Liver (tissue), 8 donors: ENCODE measurements at regions not wholly inside any gene's neighbourhood (a gene's known extent, or its start where the extent isn't known, plus 50 kb on each side); places are given as distances from the start of the nearest gene placed in this dataset.

Experiments used
- DNase-seq: peaks from one replicate; pipeline ENCODE4 v3.0.0-alpha.2; 2017; ENCODE audit warnings: low spot score
- H3K27ac ChIP-seq, 2 donors: one replicate each; pipeline ENCODE4 v1.7.0; 2013; ENCODE audit warnings: inconsistent platforms in 2 of 2, low read length in 2 of 2, control low read depth in 1 of 2, low read depth in 1 of 2, mild to moderate bottlenecking in 1 of 2
- H3K27me3 ChIP-seq, 4 donors: one replicate each; pipeline versions ENCODE4 v1.6.1 to v1.7.0; 2013; ENCODE audit warnings: low read length in 3 of 4, inconsistent platforms in 1 of 4, mild to moderate bottlenecking in 1 of 4, moderate library complexity in 1 of 4; ENCODE audit not compliant: control insufficient read depth in 4 of 4, insufficient read depth in 4 of 4
- H3K36me3 ChIP-seq, 4 donors: one replicate each; pipeline versions ENCODE4 v1.6.1 to v1.7.0; 2013; ENCODE audit warnings: low read length in 3 of 4, mild to moderate bottlenecking in 3 of 4, low read depth in 1 of 4, moderate library complexity in 1 of 4; ENCODE audit not compliant: control insufficient read depth in 4 of 4, insufficient read depth in 3 of 4
- H3K4me1 ChIP-seq, 4 donors: one replicate each; pipeline versions ENCODE4 v1.6.1 to v1.7.0; 2013; ENCODE audit warnings: low read length in 3 of 4, mild to moderate bottlenecking in 3 of 4, moderate library complexity in 1 of 4; ENCODE audit not compliant: control insufficient read depth in 4 of 4, insufficient read depth in 4 of 4
- H3K4me3 ChIP-seq, 3 donors: one replicate each; pipeline versions ENCODE4 v1.6.1 to v1.7.0; 2013; ENCODE audit warnings: low read length in 3 of 3, control low read depth in 1 of 3, low read depth in 1 of 3, mild to moderate bottlenecking in 1 of 3
- H3K9ac ChIP-seq, 2 donors: one replicate each; pipeline ENCODE4 v1.7.0; 2013; ENCODE audit warnings: low read length in 2 of 2, mild to moderate bottlenecking in 2 of 2, moderate library complexity in 2 of 2, control low read depth in 1 of 2, low read depth in 1 of 2
- H3K9me3 ChIP-seq, 4 donors: one replicate each; pipeline versions ENCODE4 v1.6.1 to v1.7.0; 2013; ENCODE audit warnings: low read length in 3 of 4; ENCODE audit not compliant: control insufficient read depth in 4 of 4
- FOXA1 ChIP-seq: IDR thresholded peaks from 2 replicates; pipeline ENCODE4 v1.6.1; 2016; ENCODE audit warnings: antibody characterized with exemption
- FOXA2 ChIP-seq: IDR thresholded peaks from 2 replicates; pipeline ENCODE4 v1.6.1; 2016; ENCODE audit warnings: antibody characterized with exemption
- GABPA ChIP-seq, 2 donors: IDR thresholded peaks in 1 of 2; conservative IDR thresholded peaks in 1 of 2; 2 replicates each; pipeline ENCODE4 v1.6.1; 2016; ENCODE audit warnings: antibody characterized with exemption in 2 of 2, mild to moderate bottlenecking in 1 of 2, moderate library complexity in 1 of 2
- HNF4A ChIP-seq, 2 donors: conservative IDR thresholded peaks; 2 replicates each; pipeline ENCODE4 v1.6.1; 2016; ENCODE audit warnings: antibody characterized with exemption in 2 of 2, mild to moderate bottlenecking in 2 of 2
- HNF4G ChIP-seq: IDR thresholded peaks from 2 replicates; pipeline ENCODE4 v1.6.1; 2016; ENCODE audit warnings: antibody characterized with exemption
- NR2F2 ChIP-seq: IDR thresholded peaks from 2 replicates; pipeline ENCODE4 v1.6.1; 2016; ENCODE audit warnings: antibody characterized with exemption
- RAD21 ChIP-seq, 2 donors: IDR thresholded peaks; 2 replicates each; pipeline ENCODE4 v1.6.1; 2016; ENCODE audit warnings: antibody characterized with exemption in 2 of 2, mild to moderate bottlenecking in 2 of 2
- RXRA ChIP-seq, 2 donors: IDR thresholded peaks; 2 replicates each; pipeline ENCODE4 v1.6.1; 2017 to 2018; ENCODE audit warnings: antibody characterized with exemption in 2 of 2, mild to moderate bottlenecking in 1 of 2
- SP1 ChIP-seq: IDR thresholded peaks from 2 replicates; pipeline ENCODE4 v1.6.1; 2018; ENCODE audit warnings: antibody characterized with exemption, mild to moderate bottlenecking
- TAF1 ChIP-seq: conservative IDR thresholded peaks from 2 replicates; pipeline ENCODE4 v1.6.1; 2016; ENCODE audit warnings: antibody characterized with exemption, mild to moderate bottlenecking
- YY1 ChIP-seq: IDR thresholded peaks from 2 replicates; pipeline ENCODE4 v1.6.1; 2016; ENCODE audit warnings: antibody characterized with exemption, mild to moderate bottlenecking
- WGBS: extraction: QIAGEN DNeasy Blood & Tissue Kit; methylation state at CpG from one replicate; pipeline ENCODE4 v1.1.7; 2013; 5-methylcytosine and 5-hydroxymethylcytosine counted together
- TF ChIP-seq, protein P1 (sequence below): IDR thresholded peaks from 2 replicates; pipeline ENCODE4 v1.6.1; 2016; ENCODE audit warnings: antibody characterized with exemption
- TF ChIP-seq, protein P2 (sequence below): fragments of 150-350 bp; IDR thresholded peaks from 2 replicates; pipeline ENCODE4 v1.5.1; 2017; ENCODE audit warnings: improper control_type of control experiment, low read depth, low read length; ENCODE audit not compliant: missing input control
- TF ChIP-seq, protein P3 (sequence below): IDR thresholded peaks from 2 replicates; pipeline ENCODE4 v1.6.1; 2016; ENCODE audit warnings: antibody characterized with exemption
- TF ChIP-seq, protein P4 (sequence below): IDR thresholded peaks from 2 replicates; pipeline ENCODE4 v1.6.1; 2016; ENCODE audit warnings: antibody characterized with exemption, mild to moderate bottlenecking
- TF ChIP-seq, protein P5 (sequence below): IDR thresholded peaks from 2 replicates; pipeline ENCODE4 v1.6.1; 2016; ENCODE audit warnings: antibody characterized with exemption
- donor health status: healthy.
- donor health status: healthy.
- donor health status: healthy.
- donor health status: healthy.
- donor health status: healthy.

DNA sequence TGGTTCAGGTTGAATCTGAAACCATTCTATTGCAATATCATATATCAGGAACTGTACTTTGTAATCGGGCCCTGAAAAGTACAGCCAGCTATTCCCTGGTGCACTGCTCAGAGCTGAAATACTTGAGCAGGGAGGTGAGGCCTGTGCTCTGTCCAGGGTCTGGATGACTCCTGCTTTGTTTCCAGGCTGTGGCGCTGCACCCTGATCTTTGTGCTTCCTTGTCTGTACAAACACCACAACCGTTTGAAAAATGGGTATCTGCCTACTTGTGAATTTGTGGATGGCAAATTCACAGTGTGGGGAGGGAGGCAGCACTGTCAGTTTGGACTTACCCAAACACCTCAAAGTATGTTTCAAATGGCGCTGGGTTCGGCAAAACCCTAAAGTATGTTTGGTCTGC is 155.4 kb upstream of the FAR2 start:
- Histone ChIP-seq H3K4me1 (peaks cover 0 to 5% (median 1%) of the 10 kb centered on the region in 4 donors), H3K4me3 (no peak overlapping the region), H3K27me3 (no peaks in the 10 kb centered on the region), H3K9ac (no peak overlapping the region), H3K27ac (no peak overlapping the region), H3K9me3 (no peaks in the 10 kb centered on the region), H3K36me3 (no peaks in the 10 kb centered on the region)
- TF ChIP-seq, protein P1, sequence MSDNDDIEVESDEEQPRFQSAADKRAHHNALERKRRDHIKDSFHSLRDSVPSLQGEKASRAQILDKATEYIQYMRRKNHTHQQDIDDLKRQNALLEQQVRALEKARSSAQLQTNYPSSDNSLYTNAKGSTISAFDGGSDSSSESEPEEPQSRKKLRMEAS = no peak
- TF ChIP-seq TAF1 (no peak), FOXA2 (no peak)
- TF ChIP-seq, protein P2, sequence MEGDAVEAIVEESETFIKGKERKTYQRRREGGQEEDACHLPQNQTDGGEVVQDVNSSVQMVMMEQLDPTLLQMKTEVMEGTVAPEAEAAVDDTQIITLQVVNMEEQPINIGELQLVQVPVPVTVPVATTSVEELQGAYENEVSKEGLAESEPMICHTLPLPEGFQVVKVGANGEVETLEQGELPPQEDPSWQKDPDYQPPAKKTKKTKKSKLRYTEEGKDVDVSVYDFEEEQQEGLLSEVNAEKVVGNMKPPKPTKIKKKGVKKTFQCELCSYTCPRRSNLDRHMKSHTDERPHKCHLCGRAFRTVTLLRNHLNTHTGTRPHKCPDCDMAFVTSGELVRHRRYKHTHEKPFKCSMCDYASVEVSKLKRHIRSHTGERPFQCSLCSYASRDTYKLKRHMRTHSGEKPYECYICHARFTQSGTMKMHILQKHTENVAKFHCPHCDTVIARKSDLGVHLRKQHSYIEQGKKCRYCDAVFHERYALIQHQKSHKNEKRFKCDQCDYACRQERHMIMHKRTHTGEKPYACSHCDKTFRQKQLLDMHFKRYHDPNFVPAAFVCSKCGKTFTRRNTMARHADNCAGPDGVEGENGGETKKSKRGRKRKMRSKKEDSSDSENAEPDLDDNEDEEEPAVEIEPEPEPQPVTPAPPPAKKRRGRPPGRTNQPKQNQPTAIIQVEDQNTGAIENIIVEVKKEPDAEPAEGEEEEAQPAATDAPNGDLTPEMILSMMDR = no peak
- TF ChIP-seq, protein P3, sequence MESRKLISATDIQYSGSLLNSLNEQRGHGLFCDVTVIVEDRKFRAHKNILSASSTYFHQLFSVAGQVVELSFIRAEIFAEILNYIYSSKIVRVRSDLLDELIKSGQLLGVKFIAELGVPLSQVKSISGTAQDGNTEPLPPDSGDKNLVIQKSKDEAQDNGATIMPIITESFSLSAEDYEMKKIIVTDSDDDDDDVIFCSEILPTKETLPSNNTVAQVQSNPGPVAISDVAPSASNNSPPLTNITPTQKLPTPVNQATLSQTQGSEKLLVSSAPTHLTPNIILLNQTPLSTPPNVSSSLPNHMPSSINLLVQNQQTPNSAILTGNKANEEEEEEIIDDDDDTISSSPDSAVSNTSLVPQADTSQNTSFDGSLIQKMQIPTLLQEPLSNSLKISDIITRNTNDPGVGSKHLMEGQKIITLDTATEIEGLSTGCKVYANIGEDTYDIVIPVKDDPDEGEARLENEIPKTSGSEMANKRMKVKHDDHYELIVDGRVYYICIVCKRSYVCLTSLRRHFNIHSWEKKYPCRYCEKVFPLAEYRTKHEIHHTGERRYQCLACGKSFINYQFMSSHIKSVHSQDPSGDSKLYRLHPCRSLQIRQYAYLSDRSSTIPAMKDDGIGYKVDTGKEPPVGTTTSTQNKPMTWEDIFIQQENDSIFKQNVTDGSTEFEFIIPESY = no peak
- WGBS = 77% methylated on average over 5 of the region's 5 CpGs
- DNase-seq = no peak

DNA sequence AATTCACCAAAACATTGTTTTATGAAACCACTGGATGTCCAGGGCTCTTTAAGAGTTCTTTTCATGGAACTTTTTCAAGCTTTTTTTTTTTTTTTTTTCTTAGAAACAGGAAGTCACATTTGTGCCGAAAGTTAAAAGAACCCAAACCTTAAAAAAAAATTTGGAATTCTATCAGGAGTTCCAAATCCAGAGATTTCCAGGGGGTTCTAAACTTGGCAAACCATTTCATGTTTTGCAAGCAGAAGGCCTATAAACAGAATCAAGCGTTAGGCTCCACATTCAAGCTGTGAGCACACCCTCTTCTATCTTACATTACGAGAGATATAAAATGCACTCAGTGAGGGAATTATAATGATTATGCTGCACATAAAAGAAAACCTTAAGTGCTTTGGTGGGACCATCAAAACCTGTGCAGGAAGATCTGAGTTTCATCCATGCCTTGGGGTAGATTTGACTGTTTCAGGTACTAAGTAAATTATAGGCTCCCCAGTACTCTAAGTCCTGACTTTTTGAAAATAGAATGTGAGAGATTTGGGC is 154.8 kb upstream of the FAR2 start:
- H3K36me3 ChIP-seq = no peaks in the 10 kb centered on the region
- H3K9me3 ChIP-seq = no peaks in the 10 kb centered on the region
- no peak overlapping the region for H3K9ac ChIP-seq
- no peak overlapping the region for H3K4me3 ChIP-seq
- TF ChIP-seq FOXA2 = no peak
- TF ChIP-seq, protein P1 = no peak
- no peak for TF ChIP-seq YY1
- TF ChIP-seq NR2F2 = no peak
- TF ChIP-seq HNF4G = no peak
- TF ChIP-seq RAD21 (IDR thresholded peaks at IDR 0.05) = no peak
- no peak for TF ChIP-seq RXRA (IDR thresholded peaks at IDR 0.05)
- TF ChIP-seq TAF1 = no peak
- no peak for TF ChIP-seq SP1
- TF ChIP-seq, protein P2 = no peak
- no peak for TF ChIP-seq HNF4A (conservative IDR thresholded peaks at IDR 0.05)
- no peak for TF ChIP-seq FOXA1
- no peak for TF ChIP-seq GABPA (IDR thresholded peaks at IDR 0.05 in 1 of 2, conservative IDR thresholded peaks at IDR 0.05 in 1 of 2)
- TF ChIP-seq, protein P3 = no peak
- TF ChIP-seq, protein P4, sequence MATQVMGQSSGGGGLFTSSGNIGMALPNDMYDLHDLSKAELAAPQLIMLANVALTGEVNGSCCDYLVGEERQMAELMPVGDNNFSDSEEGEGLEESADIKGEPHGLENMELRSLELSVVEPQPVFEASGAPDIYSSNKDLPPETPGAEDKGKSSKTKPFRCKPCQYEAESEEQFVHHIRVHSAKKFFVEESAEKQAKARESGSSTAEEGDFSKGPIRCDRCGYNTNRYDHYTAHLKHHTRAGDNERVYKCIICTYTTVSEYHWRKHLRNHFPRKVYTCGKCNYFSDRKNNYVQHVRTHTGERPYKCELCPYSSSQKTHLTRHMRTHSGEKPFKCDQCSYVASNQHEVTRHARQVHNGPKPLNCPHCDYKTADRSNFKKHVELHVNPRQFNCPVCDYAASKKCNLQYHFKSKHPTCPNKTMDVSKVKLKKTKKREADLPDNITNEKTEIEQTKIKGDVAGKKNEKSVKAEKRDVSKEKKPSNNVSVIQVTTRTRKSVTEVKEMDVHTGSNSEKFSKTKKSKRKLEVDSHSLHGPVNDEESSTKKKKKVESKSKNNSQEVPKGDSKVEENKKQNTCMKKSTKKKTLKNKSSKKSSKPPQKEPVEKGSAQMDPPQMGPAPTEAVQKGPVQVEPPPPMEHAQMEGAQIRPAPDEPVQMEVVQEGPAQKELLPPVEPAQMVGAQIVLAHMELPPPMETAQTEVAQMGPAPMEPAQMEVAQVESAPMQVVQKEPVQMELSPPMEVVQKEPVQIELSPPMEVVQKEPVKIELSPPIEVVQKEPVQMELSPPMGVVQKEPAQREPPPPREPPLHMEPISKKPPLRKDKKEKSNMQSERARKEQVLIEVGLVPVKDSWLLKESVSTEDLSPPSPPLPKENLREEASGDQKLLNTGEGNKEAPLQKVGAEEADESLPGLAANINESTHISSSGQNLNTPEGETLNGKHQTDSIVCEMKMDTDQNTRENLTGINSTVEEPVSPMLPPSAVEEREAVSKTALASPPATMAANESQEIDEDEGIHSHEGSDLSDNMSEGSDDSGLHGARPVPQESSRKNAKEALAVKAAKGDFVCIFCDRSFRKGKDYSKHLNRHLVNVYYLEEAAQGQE = no peak
- TF ChIP-seq, protein P5, sequence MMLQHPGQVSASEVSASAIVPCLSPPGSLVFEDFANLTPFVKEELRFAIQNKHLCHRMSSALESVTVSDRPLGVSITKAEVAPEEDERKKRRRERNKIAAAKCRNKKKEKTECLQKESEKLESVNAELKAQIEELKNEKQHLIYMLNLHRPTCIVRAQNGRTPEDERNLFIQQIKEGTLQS = no peak
- H3K27ac ChIP-seq = no peak overlapping the region
- no peak for DNase-seq
- peaks cover 0 to 8% (median 4%) of the 10 kb centered on the region in 4 donors for H3K4me1 ChIP-seq
- 75% methylated on average over 3 of the region's 3 CpGs for WGBS
- no peaks in the 10 kb centered on the region for H3K27me3 ChIP-seq
